NCI-H526 (cell line): ENCODE measurements at regions not wholly inside any gene's neighbourhood (a gene's known extent, or its start where the extent isn't known, plus 50 kb on each side); places are given as distances from the start of the nearest gene placed in this dataset.
"Not testable (repeated sequence)": the region's sequence is repeated elsewhere in the genome, so short reads cannot be mapped to it uniquely, and the experiment has no call there.

Source experiments
- DNase-seq, 2 experiments: peaks; one replicate each; lab custom pipeline; 2025; lab: John Stamatoyannopoulos, UW

DNA sequence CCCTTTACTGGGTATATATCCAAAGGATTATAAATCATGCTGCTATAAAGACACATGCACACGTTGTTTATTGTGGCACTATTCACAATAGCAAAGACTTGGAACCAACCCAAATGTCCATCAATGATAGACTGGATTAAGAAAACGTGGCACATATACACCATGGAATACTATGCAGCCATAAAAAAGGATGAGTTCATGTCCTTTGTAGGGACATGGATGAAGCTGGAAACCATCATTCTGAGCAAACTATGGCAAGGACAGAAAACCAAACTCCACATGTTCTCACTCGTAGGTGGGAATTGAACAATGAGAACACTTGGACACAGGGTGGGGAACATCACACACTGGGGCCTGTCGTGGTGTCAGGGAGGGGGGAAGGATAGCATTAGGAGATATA, 59.2 kb downstream of the CXorf49B start:
- not testable (repeated sequence) for DNase-seq

DNA sequence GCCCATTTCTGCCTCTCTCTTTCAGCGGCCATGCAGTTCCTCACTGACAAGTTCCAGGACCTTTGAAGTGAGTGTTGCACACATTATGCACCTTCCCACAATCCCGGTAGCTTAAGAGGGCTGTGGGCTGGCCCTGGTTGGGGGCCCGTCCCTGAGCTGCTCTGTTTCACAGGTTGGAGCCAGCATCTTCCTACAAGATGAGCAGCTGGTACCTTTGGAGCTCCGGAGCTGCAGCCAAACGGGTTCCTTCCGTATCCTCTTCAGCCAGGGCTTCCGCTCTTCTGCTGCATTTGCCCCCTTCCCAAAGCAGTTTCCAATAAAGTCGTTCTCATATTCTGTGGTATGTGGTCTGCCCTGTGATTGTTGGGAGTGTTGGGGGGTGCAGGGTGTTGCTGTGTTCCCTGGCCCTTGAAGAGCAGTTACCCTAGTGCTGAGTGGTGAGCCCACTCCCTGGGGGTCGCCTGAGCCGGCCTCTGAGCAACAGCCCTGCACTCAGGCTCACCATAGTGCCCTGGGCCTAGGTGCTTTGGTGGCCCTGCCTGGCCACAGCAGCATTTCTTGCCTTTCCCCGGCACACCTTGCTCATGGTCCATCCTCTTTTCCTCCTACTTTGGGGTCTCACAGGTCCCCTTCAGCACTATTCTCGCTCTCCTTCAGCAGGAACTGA, 60.4 kb downstream of the CXorf49B start:
- DNase-seq: no peak

DNA sequence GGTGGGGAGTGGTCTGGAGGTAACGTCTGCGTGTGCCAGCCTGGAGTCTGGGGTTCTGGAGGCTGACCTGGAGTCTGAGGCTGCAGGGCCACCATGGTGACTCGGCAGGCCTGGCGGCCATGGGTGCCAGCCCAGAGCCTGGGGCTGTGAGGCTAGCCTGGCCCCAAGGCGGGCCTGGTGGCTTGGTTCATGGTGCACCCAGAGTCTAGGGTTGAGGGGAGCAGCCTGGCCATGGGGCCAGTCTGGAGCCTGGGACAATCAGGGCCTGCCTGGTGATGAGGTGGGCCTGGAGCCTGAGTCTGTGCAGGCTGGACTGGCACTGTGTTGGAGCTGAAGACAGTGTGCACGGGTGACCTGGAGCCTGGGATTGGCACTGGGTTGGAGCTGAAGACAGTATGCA, 64.9 kb downstream of the CXorf49B start:
- DNase-seq: no peak

DNA sequence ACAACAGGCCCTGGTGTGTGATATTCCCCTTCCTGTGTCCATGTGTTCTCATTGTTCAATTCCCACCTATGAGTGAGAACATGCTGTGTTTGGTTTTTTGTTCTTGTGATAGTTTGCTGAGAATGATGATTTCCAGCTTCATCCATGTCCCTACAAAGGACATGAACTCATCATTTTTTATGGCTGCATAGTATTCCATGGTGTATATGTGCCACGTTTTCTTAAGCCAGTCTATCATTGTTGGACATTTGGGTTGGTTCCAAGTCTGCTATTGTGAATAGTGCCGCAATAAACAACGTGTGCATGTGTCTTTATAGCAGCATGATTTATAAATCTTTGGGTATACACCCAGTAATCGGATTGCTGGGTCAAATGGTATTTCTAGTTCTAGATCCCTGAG, 72.6 kb upstream of the NHSL2 start:
- DNase-seq: not testable (repeated sequence)

DNA sequence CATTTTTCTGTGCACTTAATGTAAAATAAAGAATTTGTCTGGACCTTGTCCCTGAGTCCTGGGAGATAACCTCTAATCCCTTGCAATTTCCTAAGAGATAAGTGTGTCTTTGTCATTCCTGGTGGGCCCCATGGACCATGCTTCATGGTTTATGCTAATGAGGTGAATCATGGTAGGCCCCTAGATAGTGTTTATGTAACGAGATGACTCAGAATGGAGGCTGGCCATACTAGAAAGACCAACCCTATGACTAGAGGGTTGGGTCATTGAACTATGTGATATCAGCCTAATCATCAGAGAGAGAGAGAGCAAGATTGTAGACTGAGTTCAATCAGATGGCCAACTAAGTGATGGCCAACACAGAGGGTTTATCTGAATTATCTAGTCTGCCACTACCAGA, 64.2 kb upstream of the NHSL2 start:
- no peak for DNase-seq

DNA sequence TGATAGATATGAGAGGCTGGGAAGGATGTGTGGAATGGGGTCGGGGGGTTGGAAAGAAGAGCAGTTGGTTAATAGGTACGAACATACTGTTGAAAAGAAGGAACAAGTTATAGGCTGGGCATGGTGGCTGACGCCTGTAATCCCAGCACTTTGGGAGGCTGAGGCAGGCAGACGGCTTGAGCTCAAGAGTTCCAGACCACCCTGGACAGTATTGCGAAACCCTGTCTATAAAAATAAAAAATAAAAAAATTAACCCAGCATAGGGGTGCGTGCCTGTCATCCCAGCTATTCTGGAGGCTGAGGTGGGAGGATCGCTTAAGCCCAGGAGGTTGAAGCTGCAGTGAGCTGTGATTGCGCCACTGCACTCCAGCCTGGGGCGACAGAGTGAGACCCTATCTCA, 58.5 kb upstream of the NHSL2 start:
- no peak for DNase-seq

DNA sequence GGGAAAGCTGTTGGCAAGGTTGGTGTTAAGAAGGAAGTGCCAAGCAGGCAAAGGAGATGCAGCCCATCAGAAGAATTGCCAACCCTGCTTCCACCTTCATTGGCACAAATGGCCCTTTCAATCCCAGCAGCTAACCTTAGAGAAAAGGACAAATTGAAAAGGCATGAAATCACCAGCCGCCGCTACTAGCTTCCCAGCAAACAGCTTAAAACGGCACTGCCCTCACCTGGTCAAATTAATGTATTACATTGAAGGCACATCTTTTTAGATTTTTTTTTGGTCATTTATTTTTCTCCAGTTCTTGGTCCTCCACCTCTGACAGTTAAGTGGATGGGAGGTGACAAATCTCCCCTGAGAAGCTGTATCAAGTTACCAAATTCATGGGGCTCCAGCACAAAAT, 51.0 kb upstream of the NHSL2 start:
- peak; percentile 1 to 36 for DNase-seq
